ENCODE measurements at regions not wholly inside any gene's neighbourhood (a gene's known extent, or its start where the extent isn't known, plus 50 kb on each side); places are given as distances from the start of the nearest gene placed in this dataset.

- TF ChIP-seq CTCF (conservative IDR thresholded peaks at IDR 0.05; ENCODE audit: control insufficient read depth, insufficient read depth, low read depth, low read length) = no peak
- no peak for DNase-seq (ENCODE audit: low read depth)
- H3K4me3 ChIP-seq (ENCODE audit: control insufficient read depth, low read depth, low read length) = no peak overlapping the region
These were observed 1834.1 kb upstream of the CELF4 start for GRCh38 chr18:39399662-39400061.

GRCh38 chr18:39396168-39396567, 1830.6 kb upstream of the CELF4 start:
- no peak overlapping the region for H3K4me3 ChIP-seq (ENCODE audit: control insufficient read depth, low read depth, low read length)
- no peak for TF ChIP-seq CTCF (conservative IDR thresholded peaks at IDR 0.05; ENCODE audit: control insufficient read depth, insufficient read depth, low read depth, low read length)
- DNase-seq (ENCODE audit: low read depth) = no peak

GRCh38 chr18:39389800-39390379, 1824.3 kb upstream of the CELF4 start:
- no peak overlapping the region for H3K4me3 ChIP-seq (ENCODE audit: control insufficient read depth, low read depth, low read length)
- TF ChIP-seq CTCF (conservative IDR thresholded peaks at IDR 0.05; ENCODE audit: control insufficient read depth, insufficient read depth, low read depth, low read length) = no peak
- DNase-seq (ENCODE audit: low read depth) = no peak

GRCh38 chr18:39380866-39381265, 1815.3 kb upstream of the CELF4 start:
- no peak for TF ChIP-seq CTCF (conservative IDR thresholded peaks at IDR 0.05; ENCODE audit: control insufficient read depth, insufficient read depth, low read depth, low read length)

GRCh38 chr18:39380186-39380725, 1814.7 kb upstream of the CELF4 start:
- no peak for DNase-seq (ENCODE audit: low read depth)
- no peak overlapping the region for H3K4me3 ChIP-seq (ENCODE audit: control insufficient read depth, low read depth, low read length)
- TF ChIP-seq CTCF (conservative IDR thresholded peaks at IDR 0.05; ENCODE audit: control insufficient read depth, insufficient read depth, low read depth, low read length) = no peak

More at GRCh38 chr18:39380866-39381265, 1815.3 kb upstream of the CELF4 start:
- H3K4me3 ChIP-seq (ENCODE audit: control insufficient read depth, low read depth, low read length) = no peak overlapping the region
- DNase-seq (ENCODE audit: low read depth) = no peak

- TF ChIP-seq CTCF (conservative IDR thresholded peaks at IDR 0.05; ENCODE audit: control insufficient read depth, insufficient read depth, low read depth, low read length) = no peak
- H3K4me3 ChIP-seq (ENCODE audit: control insufficient read depth, low read depth, low read length) = no peak overlapping the region
- DNase-seq (ENCODE audit: low read depth) = no peak
These were observed 1809.5 kb upstream of the CELF4 start for GRCh38 chr18:39375066-39375465.

All from fibroblast of mammary gland (primary cell).